OCI-LY3 (cell line): ENCODE measurements at regions not wholly inside any gene's neighbourhood (a gene's known extent, or its start where the extent isn't known, plus 50 kb on each side); places are given as distances from the start of the nearest gene placed in this dataset.
"Not testable (repeated sequence)": the region's sequence is repeated elsewhere in the genome, so short reads cannot be mapped to it uniquely, and the experiment has no call there.

Source experiments
- H2AFZ ChIP-seq: fragments of 200-600, 300-600 bp; shearing (Covaris generic); 2 replicates; pipeline ENCODE4 v1.6.0; 2014; ENCODE audit warnings: antibody characterized with exemption, low read depth, low read length
- H3K27ac ChIP-seq: fragments of 200-600, 300-600 bp; sonication (generic); 2 replicates; pipeline ENCODE4 v1.5.1; 2014; ENCODE audit warnings: mild to moderate bottlenecking, low read length, moderate library complexity, mixed read lengths
- H3K27me3 ChIP-seq: fragments of 200-600, 300-600 bp; sonication (generic); 2 replicates; pipeline ENCODE4 v1.6.1; 2014; ENCODE audit warnings: low read depth, low read length, mixed read lengths
- H3K36me3 ChIP-seq: fragments of 200-600, 300-600 bp; sonication (generic); replicated peaks from 2 replicates; pipeline ENCODE3; 2014; ENCODE audit warnings: low read depth, low read length, mixed read lengths
- H3K4me1 ChIP-seq: fragments of 300-600, 200-600 bp; sonication (generic); 2 replicates; pipeline ENCODE4 v1.6.1; 2014; ENCODE audit warnings: low read length, mixed read lengths
- H3K4me2 ChIP-seq: fragments of 200-600, 300-600 bp; sonication (generic); 2 replicates; pipeline ENCODE4 v1.6.1; 2014; ENCODE audit warnings: low read length, mixed read lengths
- H3K4me3 ChIP-seq: fragments of 300-600, 200-600 bp; sonication (generic); 2 replicates; pipeline ENCODE4 v1.5.1; 2014; ENCODE audit warnings: antibody characterized with exemption, mild to moderate bottlenecking, low read length, moderate library complexity
- H3K79me2 ChIP-seq: fragments of 300-600, 200-600 bp; shearing (Covaris generic); 2 replicates; pipeline ENCODE4 v1.6.1; 2014; ENCODE audit warnings: mild to moderate bottlenecking, low read length, mixed read lengths
- H3K9ac ChIP-seq: fragments of 300-600, 200-600 bp; shearing (Covaris generic); 2 replicates; pipeline ENCODE4 v1.6.0; 2014; ENCODE audit warnings: mild to moderate bottlenecking, low read length, moderate library complexity
- H3K9me3 ChIP-seq: fragments of 200-600, 300-600 bp; shearing (Covaris generic); 2 replicates; pipeline ENCODE4 v1.6.1; 2014; ENCODE audit warnings: low read length, mixed read lengths; ENCODE audit not compliant: insufficient read depth
- H4K20me1 ChIP-seq: fragments of 200-600, 300-600 bp; sonication (generic); 2 replicates; pipeline ENCODE4 v1.6.1; 2016; ENCODE audit warnings: low read length, mixed read lengths; ENCODE audit not compliant: insufficient read depth

DNA sequence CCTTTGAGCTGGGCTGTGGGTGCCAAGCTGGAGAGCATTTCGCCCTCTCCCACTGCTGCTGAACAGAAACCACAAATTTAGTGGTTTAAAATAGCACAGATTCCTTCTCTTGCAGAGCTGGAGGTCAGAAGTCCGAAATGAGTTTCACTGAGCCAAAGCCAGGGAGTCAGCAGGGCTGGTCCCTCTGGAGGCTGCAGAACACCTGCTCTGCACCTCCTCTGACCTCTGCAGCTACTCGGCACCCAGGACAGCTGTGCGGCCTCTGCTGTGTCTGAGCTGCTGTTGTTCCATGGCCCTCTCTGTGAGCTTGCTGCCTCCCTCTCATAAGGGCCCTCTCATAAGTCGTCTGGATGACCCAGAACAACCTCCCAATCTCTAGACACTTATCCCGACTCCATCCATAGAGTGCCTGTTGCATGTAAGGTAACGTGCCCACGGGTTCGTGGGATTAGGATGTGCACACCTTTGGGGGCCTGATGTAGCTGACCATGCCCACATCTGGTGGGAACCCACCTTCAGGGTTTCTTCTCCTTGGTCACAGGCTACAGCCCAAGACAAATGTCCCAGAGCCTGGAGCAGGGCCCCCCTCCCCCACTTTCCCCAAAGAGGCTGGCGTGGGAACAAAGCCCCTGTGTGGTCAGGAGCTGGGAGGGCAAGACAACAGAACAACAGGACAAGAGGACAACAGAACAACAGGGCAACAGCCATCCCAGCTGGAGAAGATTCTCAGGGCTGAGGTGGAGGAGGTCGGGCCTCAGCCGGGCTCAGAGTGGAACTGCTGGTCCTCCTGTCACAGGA is 177.2 kb downstream of the LMLN start:
- H3K9me3 ChIP-seq, H3K27ac ChIP-seq, H2AFZ ChIP-seq, H3K4me2 ChIP-seq, H3K4me1 ChIP-seq, H3K36me3 ChIP-seq, H3K4me3 ChIP-seq, H3K79me2 ChIP-seq, H3K27me3 ChIP-seq, H3K9ac ChIP-seq, H4K20me1 ChIP-seq: not testable (repeated sequence)

DNA sequence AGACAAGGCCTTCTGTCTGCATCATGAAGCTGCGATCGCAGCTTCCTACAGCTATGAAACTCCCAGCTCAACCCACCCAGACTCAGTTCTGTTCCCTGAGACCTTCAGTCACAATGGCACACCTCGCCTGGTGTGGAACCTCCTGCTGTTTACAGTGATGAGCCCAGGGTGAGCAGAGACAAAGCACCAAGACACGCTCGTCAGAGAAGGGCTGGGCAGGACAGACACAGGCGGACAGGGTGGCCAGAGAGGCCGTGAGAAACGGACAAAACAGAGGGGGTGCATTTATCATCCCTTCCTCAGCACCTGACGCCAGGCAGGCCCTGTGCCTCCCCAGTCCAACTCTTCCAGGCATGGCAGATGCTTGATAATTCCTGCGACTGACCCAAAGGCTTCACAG is 178.2 kb downstream of the LMLN start:
- not testable (repeated sequence) for H3K27ac ChIP-seq, H3K79me2 ChIP-seq, H4K20me1 ChIP-seq, H3K9me3 ChIP-seq, H3K4me3 ChIP-seq, H3K9ac ChIP-seq, H2AFZ ChIP-seq, H3K4me1 ChIP-seq, H3K36me3 ChIP-seq, H3K4me2 ChIP-seq, H3K27me3 ChIP-seq

DNA sequence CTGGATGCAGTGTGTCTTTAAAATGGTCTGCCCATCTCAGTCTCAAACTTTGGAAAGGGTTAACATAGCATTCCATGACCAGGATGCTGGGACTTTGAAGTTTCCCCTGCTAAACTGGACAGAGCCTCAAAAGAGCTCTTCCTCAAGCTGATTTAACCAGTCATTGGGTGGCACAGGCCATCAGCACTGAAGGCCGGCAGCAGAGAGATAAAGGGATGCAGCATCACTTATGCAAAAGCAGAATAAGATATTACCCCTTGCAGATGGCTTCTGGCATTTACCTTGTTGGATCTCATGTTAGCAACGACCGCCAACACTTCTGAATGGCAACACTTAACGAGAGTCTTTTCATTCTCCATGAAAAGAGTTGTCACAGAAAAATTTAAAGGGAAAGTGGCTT is 179.0 kb downstream of the LMLN start:
- not testable (repeated sequence) for H2AFZ ChIP-seq, H3K4me1 ChIP-seq, H3K9me3 ChIP-seq, H3K27ac ChIP-seq, H3K79me2 ChIP-seq, H4K20me1 ChIP-seq, H3K27me3 ChIP-seq, H3K4me3 ChIP-seq, H3K36me3 ChIP-seq, H3K9ac ChIP-seq, H3K4me2 ChIP-seq

DNA sequence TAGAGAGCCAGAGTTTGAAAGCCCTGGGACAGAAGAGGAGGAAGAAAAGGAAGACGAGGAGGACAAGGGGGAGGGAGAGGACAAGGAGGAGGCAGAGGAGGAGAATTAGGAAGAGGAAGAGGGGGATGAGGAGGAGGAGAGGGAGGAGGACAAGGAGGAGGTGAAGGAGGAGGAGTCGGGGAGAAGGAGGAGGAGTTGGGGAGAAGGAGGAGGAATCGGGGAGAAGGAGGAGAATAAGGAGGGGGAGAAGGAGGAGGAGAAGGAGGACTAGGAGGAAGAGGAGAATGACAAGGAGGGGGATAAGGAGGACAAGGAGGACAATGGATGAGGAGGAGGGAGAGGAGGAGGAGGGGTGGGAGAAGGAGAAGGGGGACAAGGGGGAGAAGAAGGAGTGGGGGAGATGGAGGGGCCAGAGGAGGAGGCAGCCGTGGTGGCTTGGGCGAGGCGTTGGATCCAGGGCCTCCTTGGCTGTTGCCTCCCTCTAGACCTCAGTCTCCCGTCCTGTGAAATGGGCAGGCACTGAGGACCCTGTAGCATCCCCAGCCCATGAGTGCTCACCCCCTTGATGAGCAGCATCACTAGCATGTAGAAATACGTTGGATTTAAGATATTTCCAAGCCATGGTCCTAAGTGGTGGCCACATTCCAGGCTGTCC is 179.6 kb downstream of the LMLN start:
- H3K27ac ChIP-seq, H3K36me3 ChIP-seq, H2AFZ ChIP-seq, H3K4me2 ChIP-seq, H3K9me3 ChIP-seq, H3K27me3 ChIP-seq, H4K20me1 ChIP-seq, H3K79me2 ChIP-seq, H3K4me3 ChIP-seq, H3K9ac ChIP-seq, H3K4me1 ChIP-seq: not testable (repeated sequence)

DNA sequence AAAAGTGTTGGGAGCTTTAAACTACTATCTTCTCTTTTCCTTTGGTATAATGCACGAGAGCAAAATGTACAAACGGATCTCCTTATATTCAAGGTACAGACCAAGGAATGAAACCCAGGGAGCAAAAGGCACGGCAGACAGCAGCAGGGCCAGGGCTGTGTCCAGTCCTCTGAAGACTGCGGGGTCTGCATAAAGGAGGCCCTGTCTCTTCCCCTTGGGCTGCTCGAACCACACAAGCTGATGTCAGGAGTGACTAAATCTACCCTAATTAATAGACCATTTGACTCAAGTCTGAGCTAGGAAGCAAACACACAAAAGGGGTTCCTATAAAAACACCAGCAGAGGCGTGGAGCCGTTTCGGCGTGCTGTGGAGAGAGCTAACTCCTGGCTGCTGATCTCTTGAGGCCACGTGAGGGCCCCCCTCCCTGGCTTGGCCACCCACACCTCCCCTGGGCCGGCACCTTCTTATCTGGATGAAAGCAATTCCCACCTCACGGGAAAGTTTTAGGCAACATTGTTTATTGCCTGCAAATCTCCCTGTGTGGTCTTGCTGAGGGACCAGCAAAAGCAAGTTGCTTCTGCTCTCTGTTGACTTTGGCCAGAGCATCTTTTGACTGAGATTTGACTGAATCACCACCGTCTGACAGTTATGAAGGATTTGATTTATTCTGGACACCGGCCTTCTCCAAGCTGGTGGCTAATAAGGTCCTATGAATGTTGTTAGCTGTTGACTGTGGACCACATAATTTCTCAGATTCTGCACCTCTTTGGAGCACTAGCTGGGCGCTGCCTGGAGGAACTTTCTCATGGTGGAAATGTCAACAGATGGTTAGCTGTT is 183.5 kb downstream of the LMLN start:
- not testable (repeated sequence) for H3K27me3 ChIP-seq, H3K4me3 ChIP-seq, H2AFZ ChIP-seq, H3K4me2 ChIP-seq, H3K4me1 ChIP-seq, H3K36me3 ChIP-seq, H4K20me1 ChIP-seq, H3K9ac ChIP-seq, H3K27ac ChIP-seq, H3K79me2 ChIP-seq, H3K9me3 ChIP-seq

DNA sequence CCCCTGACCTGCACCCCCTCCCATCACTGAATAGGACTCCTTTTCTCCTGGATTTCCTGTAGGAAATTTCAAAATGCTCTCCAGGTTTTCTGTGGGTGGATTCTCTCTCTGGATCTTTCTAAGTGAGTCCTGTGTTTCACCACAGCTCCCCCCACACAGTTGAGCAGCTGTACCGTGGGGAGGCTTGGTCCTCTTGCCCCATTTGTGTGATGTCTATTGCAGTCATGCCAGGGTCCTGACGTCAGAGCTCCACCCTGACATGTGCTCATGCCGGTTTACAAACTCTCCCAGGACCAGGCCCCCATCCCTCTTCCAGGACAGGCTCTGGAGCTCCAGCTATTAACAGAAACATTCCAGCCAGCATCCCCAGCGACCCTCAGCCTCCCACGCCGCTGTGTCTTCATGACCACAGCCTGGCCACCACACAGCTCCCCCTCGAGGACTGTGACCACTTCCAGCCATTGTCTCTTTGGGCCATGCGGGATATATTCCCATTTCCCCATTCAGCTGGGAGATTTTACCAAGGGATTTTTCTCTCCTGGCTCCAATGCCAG is 185.3 kb downstream of the LMLN start:
- H3K27me3 ChIP-seq, result not testable (repeated sequence)

DNA sequence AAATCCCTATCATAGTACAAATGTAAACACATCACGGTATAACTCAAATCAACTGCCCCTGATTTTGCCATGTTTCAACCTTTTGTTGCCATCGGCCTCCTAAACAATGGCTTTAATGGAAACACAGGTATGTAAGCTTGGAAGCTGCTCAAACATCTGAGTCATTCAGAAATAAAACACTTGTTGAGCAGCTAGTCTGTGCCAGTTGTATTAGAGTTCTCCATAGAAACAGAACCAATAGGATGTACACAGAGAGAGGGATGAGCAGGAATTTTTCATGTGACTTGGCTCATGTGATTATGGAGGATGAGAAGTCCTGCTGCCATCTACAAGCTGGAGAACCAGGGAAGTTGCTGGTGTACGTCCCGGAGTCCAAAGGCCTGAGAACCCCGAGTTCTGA is 186.1 kb downstream of the LMLN start:
- H2AFZ ChIP-seq, H3K9ac ChIP-seq, H3K36me3 ChIP-seq, H3K4me3 ChIP-seq, H3K79me2 ChIP-seq, H3K27me3 ChIP-seq, H4K20me1 ChIP-seq, H3K4me1 ChIP-seq, H3K27ac ChIP-seq, H3K4me2 ChIP-seq, H3K9me3 ChIP-seq: not testable (repeated sequence)

More for the DNA sequence above, 185.3 kb downstream of the LMLN start:
- H3K27ac ChIP-seq, H3K4me2 ChIP-seq, H3K9ac ChIP-seq, H2AFZ ChIP-seq, H3K79me2 ChIP-seq, H4K20me1 ChIP-seq, H3K9me3 ChIP-seq, H3K4me1 ChIP-seq, H3K36me3 ChIP-seq, H3K4me3 ChIP-seq: not testable (repeated sequence)

DNA sequence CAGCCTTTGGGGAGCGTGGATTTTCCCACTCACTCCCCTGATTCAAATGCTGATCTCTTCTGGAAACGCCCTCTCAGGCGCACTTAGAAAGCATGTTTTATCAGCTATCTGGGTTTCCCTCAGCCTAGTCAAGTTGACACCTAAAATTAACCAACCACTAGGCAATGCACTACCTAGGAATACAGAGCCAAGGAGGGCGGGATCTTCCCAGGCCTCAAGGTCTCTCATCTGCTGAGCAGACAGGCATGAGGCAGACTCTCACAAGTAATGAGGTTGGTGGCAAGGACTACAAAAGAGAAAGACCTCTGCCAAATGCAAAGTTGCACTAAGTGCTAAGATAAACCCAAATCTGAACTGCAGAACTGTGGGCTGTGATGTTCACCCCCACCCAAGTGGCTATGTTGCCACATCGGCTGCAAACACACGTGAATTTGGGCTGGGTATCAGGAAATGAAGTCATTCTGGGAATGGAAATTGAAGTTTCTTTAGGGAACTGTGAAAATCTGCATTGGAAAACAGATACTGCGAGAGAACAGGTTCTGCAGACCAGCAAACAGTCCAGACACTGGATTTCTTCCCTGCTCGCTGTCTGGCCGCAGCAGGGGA is 186.6 kb downstream of the LMLN start:
- not testable (repeated sequence) for H3K4me2 ChIP-seq, H3K4me3 ChIP-seq, H2AFZ ChIP-seq, H3K9ac ChIP-seq, H3K79me2 ChIP-seq, H3K4me1 ChIP-seq, H4K20me1 ChIP-seq, H3K9me3 ChIP-seq, H3K27ac ChIP-seq, H3K27me3 ChIP-seq, H3K36me3 ChIP-seq

DNA sequence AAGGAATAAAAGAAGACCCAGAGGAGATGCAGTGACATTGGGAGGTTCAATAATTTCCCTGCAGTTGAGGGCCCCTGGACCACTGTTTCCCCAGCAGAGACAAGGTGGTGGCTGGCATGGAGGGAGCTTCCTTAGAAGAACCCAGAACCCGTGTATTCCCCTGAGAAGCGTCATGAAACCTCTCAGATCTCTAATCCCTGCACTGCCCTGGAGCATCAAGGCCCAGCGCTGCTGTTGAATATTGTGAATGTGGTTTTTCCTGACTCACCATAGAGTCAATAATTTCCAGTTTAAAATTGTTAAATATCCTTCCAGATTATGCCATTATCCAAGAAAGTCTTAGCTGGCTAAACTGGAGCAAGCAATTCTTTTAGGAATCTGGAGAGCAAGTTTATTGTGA is 187.2 kb downstream of the LMLN start:
- H2AFZ ChIP-seq, H3K4me2 ChIP-seq, H4K20me1 ChIP-seq, H3K4me3 ChIP-seq, H3K27me3 ChIP-seq, H3K36me3 ChIP-seq, H3K27ac ChIP-seq, H3K9ac ChIP-seq, H3K4me1 ChIP-seq, H3K79me2 ChIP-seq, H3K9me3 ChIP-seq: not testable (repeated sequence)
